ENCODE measurements at regions not wholly inside any gene's neighbourhood (a gene's known extent, or its start where the extent isn't known, plus 50 kb on each side); places are given as distances from the start of the nearest gene placed in this dataset.

GRCh38 chr3:66823532-66823931 lies 174.6 kb upstream of the KBTBD8 start:
- ChIA-PET POLR2A (no interaction called here), CTCF (interaction anchor here (1.5 to 3.7 kb wide), 9 partner anchors 8 to 569 kb away, joined by 4 to 38 read pairs (median 10); no protein-coding TSS in a partner anchor)
- H3K4me1 Mint-ChIP-seq (ENCODE audit: low read depth) = no peaks in the 10 kb centered on the region
- no peak overlapping the region for H3K27ac Mint-ChIP-seq
- H3K4me3 Mint-ChIP-seq = no peak overlapping the region
- H3K9me3 Mint-ChIP-seq = no peaks in the 10 kb centered on the region
- DNase-seq (no peak), ATAC-seq (no peak)
- no peaks in the 10 kb centered on the region for H3K36me3 Mint-ChIP-seq (ENCODE audit: low read depth)
- peaks cover 1% of the 10 kb centered on the region for H3K27me3 Mint-ChIP-seq
- intact Hi-C loops (cut with micrococcal nuclease) = loop anchor here (2.0 kb wide), 1 partner anchor 547 kb away; no protein-coding TSS in a partner anchor
- TF ChIP-seq, protein P1, sequence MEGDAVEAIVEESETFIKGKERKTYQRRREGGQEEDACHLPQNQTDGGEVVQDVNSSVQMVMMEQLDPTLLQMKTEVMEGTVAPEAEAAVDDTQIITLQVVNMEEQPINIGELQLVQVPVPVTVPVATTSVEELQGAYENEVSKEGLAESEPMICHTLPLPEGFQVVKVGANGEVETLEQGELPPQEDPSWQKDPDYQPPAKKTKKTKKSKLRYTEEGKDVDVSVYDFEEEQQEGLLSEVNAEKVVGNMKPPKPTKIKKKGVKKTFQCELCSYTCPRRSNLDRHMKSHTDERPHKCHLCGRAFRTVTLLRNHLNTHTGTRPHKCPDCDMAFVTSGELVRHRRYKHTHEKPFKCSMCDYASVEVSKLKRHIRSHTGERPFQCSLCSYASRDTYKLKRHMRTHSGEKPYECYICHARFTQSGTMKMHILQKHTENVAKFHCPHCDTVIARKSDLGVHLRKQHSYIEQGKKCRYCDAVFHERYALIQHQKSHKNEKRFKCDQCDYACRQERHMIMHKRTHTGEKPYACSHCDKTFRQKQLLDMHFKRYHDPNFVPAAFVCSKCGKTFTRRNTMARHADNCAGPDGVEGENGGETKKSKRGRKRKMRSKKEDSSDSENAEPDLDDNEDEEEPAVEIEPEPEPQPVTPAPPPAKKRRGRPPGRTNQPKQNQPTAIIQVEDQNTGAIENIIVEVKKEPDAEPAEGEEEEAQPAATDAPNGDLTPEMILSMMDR (IDR thresholded peaks at IDR 0.05) = no peak

GRCh38 chr3:66825375-66825774 lies 172.7 kb upstream of the KBTBD8 start:
- Mint-ChIP-seq H3K27me3 (peaks cover 1% of the 10 kb centered on the region), H3K4me3 (no peak overlapping the region), H3K36me3 (ENCODE audit: low read depth) (no peaks in the 10 kb centered on the region), H3K4me1 (ENCODE audit: low read depth) (no peaks in the 10 kb centered on the region), H3K9me3 (no peaks in the 10 kb centered on the region), H3K27ac (no peak overlapping the region)
- ChIA-PET POLR2A (no interaction called here), CTCF (no interaction called here)
- no peak for ATAC-seq
- intact Hi-C loops (cut with micrococcal nuclease) = no loop called here
- TF ChIP-seq, protein P1 (IDR thresholded peaks at IDR 0.05) = no peak
- no peak for DNase-seq

- ChIA-PET CTCF (interaction anchor here (2.8 kb wide), 1 partner anchor 12 kb away, joined by 12 read pairs; no protein-coding TSS in a partner anchor), POLR2A (interaction anchor here (0.5 kb wide), 1 partner anchor 122 kb away, joined by 3 read pairs; no protein-coding TSS in a partner anchor)
- H3K27me3 Mint-ChIP-seq = peaks cover 3% of the 10 kb centered on the region
- TF ChIP-seq, protein P1 (IDR thresholded peaks at IDR 0.05) = no peak
- no peak overlapping the region for H3K27ac Mint-ChIP-seq
- no peaks in the 10 kb centered on the region for H3K9me3 Mint-ChIP-seq
- intact Hi-C loops (cut with micrococcal nuclease) = no loop called here
- ATAC-seq (no peak), DNase-seq (no peak)
- H3K4me3 Mint-ChIP-seq = no peak overlapping the region
- no peaks in the 10 kb centered on the region for H3K36me3 Mint-ChIP-seq (ENCODE audit: low read depth)
- H3K4me1 Mint-ChIP-seq (ENCODE audit: low read depth) = no peaks in the 10 kb centered on the region
Measured at GRCh38 chr3:66827726-66828125, 170.4 kb upstream of the KBTBD8 start.

GRCh38 chr3:66828303-66828702 lies 169.8 kb upstream of the KBTBD8 start:
- H3K36me3 Mint-ChIP-seq (ENCODE audit: low read depth) = no peaks in the 10 kb centered on the region
- DNase-seq (no peak), ATAC-seq (no peak)
- no peaks in the 10 kb centered on the region for H3K9me3 Mint-ChIP-seq
- peaks cover 3% of the 10 kb centered on the region for H3K27me3 Mint-ChIP-seq
- TF ChIP-seq, protein P1 (IDR thresholded peaks at IDR 0.05) = no peak
- H3K27ac Mint-ChIP-seq = no peak overlapping the region
- ChIA-PET CTCF (interaction anchor here (1.8 to 2.8 kb wide), 2 partner anchors 13 to 574 kb away, joined by 4 to 12 read pairs; no protein-coding TSS in a partner anchor), POLR2A (no interaction called here)
- H3K4me3 Mint-ChIP-seq = no peak overlapping the region
- intact Hi-C loops (cut with micrococcal nuclease) = no loop called here
- no peaks in the 10 kb centered on the region for H3K4me1 Mint-ChIP-seq (ENCODE audit: low read depth)

DNA sequence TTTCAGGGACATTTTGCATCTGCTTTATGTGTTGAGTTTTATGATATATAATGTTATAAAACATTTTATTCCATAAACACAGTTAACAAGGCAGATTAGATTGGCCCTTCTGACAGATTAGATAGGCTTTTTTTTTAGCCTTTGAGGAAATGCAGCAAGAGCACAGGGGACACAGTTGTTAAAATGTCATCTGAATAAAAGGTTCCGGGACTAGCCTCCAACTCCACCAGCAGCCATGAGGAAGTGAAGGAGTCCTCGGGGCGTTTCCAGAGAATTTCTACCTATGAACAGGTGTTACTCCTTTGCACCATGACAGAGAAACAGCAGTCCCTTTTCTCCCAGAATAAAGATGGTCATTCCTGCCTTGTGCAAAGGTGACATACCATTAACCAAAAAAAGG lies 167.8 kb upstream of the KBTBD8 start:
- intact Hi-C loops (cut with micrococcal nuclease) = no loop called here
- ChIA-PET CTCF (interaction anchor here (1.0 to 2.1 kb wide), 2 partner anchors 8 to 14 kb away, joined by 3 to 10 read pairs; no protein-coding TSS in a partner anchor), POLR2A (no interaction called here)
- no peak for DNase-seq
- H3K9me3 Mint-ChIP-seq = no peaks in the 10 kb centered on the region
- no peaks in the 10 kb centered on the region for H3K4me1 Mint-ChIP-seq (ENCODE audit: low read depth)
- no peak overlapping the region for H3K4me3 Mint-ChIP-seq
- peaks cover 5% of the 10 kb centered on the region for H3K27me3 Mint-ChIP-seq
- H3K36me3 Mint-ChIP-seq (ENCODE audit: low read depth) = no peaks in the 10 kb centered on the region
- no peak overlapping the region for H3K27ac Mint-ChIP-seq
- TF ChIP-seq, protein P1 (IDR thresholded peaks at IDR 0.05) = no peak
- ATAC-seq = no peak

All from activated CD8-positive, alpha-beta T cell treated with anti-CD3 and anti-CD28 coated beads for 36 hours (primary cell).